ENCODE measurements at regions not wholly inside any gene's neighbourhood (a gene's known extent, or its start where the extent isn't known, plus 50 kb on each side); places are given as distances from the start of the nearest gene placed in this dataset.

- Histone ChIP-seq H3K36me3 (ENCODE audit: insufficient read depth, low read length, poor library complexity, severe bottlenecking) (no peaks in the 10 kb centered on the region), H3K27ac (ENCODE audit: low read depth, low read length, poor library complexity, severe bottlenecking) (no peak overlapping the region), H3K27me3 (replicated peaks; ENCODE audit: insufficient read depth, low read depth, low read length, poor library complexity) (no peaks in the 10 kb centered on the region), H3K4me1 (ENCODE audit: insufficient read depth, low read length, poor library complexity, severe bottlenecking) (no peaks in the 10 kb centered on the region), H3K4me3 (ENCODE audit: low read depth, low read length, poor library complexity, severe bottlenecking) (no peak overlapping the region), H3K9me3 (ENCODE audit: low read depth, low read length, poor library complexity, severe bottlenecking) (no peaks in the 10 kb centered on the region)
- POLR2A ChIA-PET (ENCODE audit: low non-redundant PET), result no interaction called here
- no TSS peak for BruUV-seq (replicated peaks)
- TF ChIP-seq CTCF (conservative IDR thresholded peaks at IDR 0.05; ENCODE audit: low read depth, low read length), result no peak
- TF ChIP-seq EZH2 (IDR thresholded peaks at IDR 0.05; ENCODE audit: borderline replicate concordance, low read depth, low read length, poor library complexity, severe bottlenecking), result no peak
- intact Hi-C loops (cut with micrococcal nuclease; ENCODE audit: unreplicated experiment), result no loop called here
- CTCF ChIA-PET, result no interaction called here
- no peak for DNase-seq (ENCODE audit: low spot score)
These were observed 112.3 kb downstream of the TM2D1 start for GRCh38 chr1:61612602-61613001.

GRCh38 chr1:61609040-61609439 is 115.9 kb downstream of the TM2D1 start:
- BruUV-seq (replicated peaks), result no TSS peak
- no peaks in the 10 kb centered on the region for H3K36me3 ChIP-seq (ENCODE audit: insufficient read depth, low read length, poor library complexity, severe bottlenecking)
- POLR2A ChIA-PET (ENCODE audit: low non-redundant PET), result no interaction called here
- no peaks in the 10 kb centered on the region for H3K4me1 ChIP-seq (ENCODE audit: insufficient read depth, low read length, poor library complexity, severe bottlenecking)
- H3K4me3 ChIP-seq (ENCODE audit: low read depth, low read length, poor library complexity, severe bottlenecking), result no peak overlapping the region
- intact Hi-C loops (cut with micrococcal nuclease; ENCODE audit: unreplicated experiment), result no loop called here
- DNase-seq (ENCODE audit: low spot score), result no peak
- CTCF ChIA-PET, result no interaction called here
- no peaks in the 10 kb centered on the region for H3K27me3 ChIP-seq (replicated peaks; ENCODE audit: insufficient read depth, low read depth, low read length, poor library complexity)
- TF ChIP-seq CTCF (conservative IDR thresholded peaks at IDR 0.05; ENCODE audit: low read depth, low read length) (no peak), EZH2 (IDR thresholded peaks at IDR 0.05; ENCODE audit: borderline replicate concordance, low read depth, low read length, poor library complexity, severe bottlenecking) (no peak)
- no peak overlapping the region for H3K27ac ChIP-seq (ENCODE audit: low read depth, low read length, poor library complexity, severe bottlenecking)
- no peaks in the 10 kb centered on the region for H3K9me3 ChIP-seq (ENCODE audit: low read depth, low read length, poor library complexity, severe bottlenecking)

GRCh38 chr1:61607448-61607847 is 117.5 kb downstream of the TM2D1 start:
- H3K9me3 ChIP-seq (ENCODE audit: low read depth, low read length, poor library complexity, severe bottlenecking), result no peaks in the 10 kb centered on the region
- intact Hi-C loops (cut with micrococcal nuclease; ENCODE audit: unreplicated experiment), result no loop called here
- no peak for DNase-seq (ENCODE audit: low spot score)
- CTCF ChIA-PET, result no interaction called here
- POLR2A ChIA-PET (ENCODE audit: low non-redundant PET), result no interaction called here
- no peak for TF ChIP-seq CTCF (conservative IDR thresholded peaks at IDR 0.05; ENCODE audit: low read depth, low read length)
- TF ChIP-seq EZH2 (IDR thresholded peaks at IDR 0.05; ENCODE audit: borderline replicate concordance, low read depth, low read length, poor library complexity, severe bottlenecking), result no peak
- no peak overlapping the region for H3K27ac ChIP-seq (ENCODE audit: low read depth, low read length, poor library complexity, severe bottlenecking)
- no peaks in the 10 kb centered on the region for H3K27me3 ChIP-seq (replicated peaks; ENCODE audit: insufficient read depth, low read depth, low read length, poor library complexity)
- no peaks in the 10 kb centered on the region for H3K4me1 ChIP-seq (ENCODE audit: insufficient read depth, low read length, poor library complexity, severe bottlenecking)
- no peak overlapping the region for H3K4me3 ChIP-seq (ENCODE audit: low read depth, low read length, poor library complexity, severe bottlenecking)
- no peaks in the 10 kb centered on the region for H3K36me3 ChIP-seq (ENCODE audit: insufficient read depth, low read length, poor library complexity, severe bottlenecking)
- no TSS peak for BruUV-seq (replicated peaks)

Data from A673 (cell line).